GM19455 (cell line): ENCODE measurements at regions not wholly inside any gene's neighbourhood (a gene's known extent, or its start where the extent isn't known, plus 50 kb on each side); places are given as distances from the start of the nearest gene placed in this dataset.
A peak's percentile ranks its signal among the peaks of the same experiment; 100 is the strongest.
"Not testable (repeated sequence)": the region's sequence is repeated elsewhere in the genome, so short reads cannot be mapped to it uniquely, and the experiment has no call there.

ENCODE experiments used
- ATAC-seq: cut with Tn5 transposase; IDR thresholded peaks from one replicate; pipeline ENCODE4 v1.9.1; 2021; ENCODE audit not compliant: unreplicated experiment

- ATAC-seq, result no peak
Measured at GRCh38 chr6:10184371-10185227, 230.3 kb downstream of the TFAP2A start.

GRCh38 chr6:10180138-10181074 lies 234.5 kb downstream of the TFAP2A start:
- ATAC-seq, result no peak

GRCh38 chr6:10177704-10178103 lies 237.2 kb downstream of the TFAP2A start:
- no peak for ATAC-seq

- ATAC-seq, result no peak
Measured at GRCh38 chr6:10175362-10175761, 239.5 kb downstream of the TFAP2A start.

GRCh38 chr6:10174761-10175160 lies 240.1 kb downstream of the TFAP2A start:
- no peak for ATAC-seq

GRCh38 chr6:10174056-10174455 lies 240.8 kb downstream of the TFAP2A start:
- ATAC-seq, result no peak

- ATAC-seq, result not testable (repeated sequence)
Measured at GRCh38 chr6:10171706-10172105, 243.2 kb downstream of the TFAP2A start.

GRCh38 chr6:10170816-10171215 lies 244.1 kb downstream of the TFAP2A start:
- no peak for ATAC-seq

GRCh38 chr6:10166031-10166430 lies 248.8 kb downstream of the TFAP2A start:
- ATAC-seq, result no peak

- ATAC-seq, result no peak
Measured at GRCh38 chr6:10163203-10163962, 251.5 kb downstream of the TFAP2A start.

- ATAC-seq, result no peak
Measured at GRCh38 chr6:10156875-10157274, 258.0 kb downstream of the TFAP2A start.

- no peak for ATAC-seq
Measured at GRCh38 chr6:10154251-10154650, 260.6 kb downstream of the TFAP2A start.

GRCh38 chr6:10151144-10151915 lies 263.5 kb downstream of the TFAP2A start:
- no peak for ATAC-seq

- no peak for ATAC-seq
Measured at GRCh38 chr6:10149603-10150002, 265.3 kb downstream of the TFAP2A start.

- peak; percentile 95 for ATAC-seq
Measured at GRCh38 chr6:10146715-10147451, 268.0 kb downstream of the TFAP2A start.

GRCh38 chr6:10144772-10145171 lies 270.1 kb downstream of the TFAP2A start:
- ATAC-seq, result no peak

- no peak for ATAC-seq
Measured at GRCh38 chr6:10141746-10142443, 273.0 kb downstream of the TFAP2A start.

GRCh38 chr6:10140824-10141223 lies 274.1 kb downstream of the TFAP2A start:
- no peak for ATAC-seq

GRCh38 chr6:10140136-10140535 lies 274.7 kb downstream of the TFAP2A start:
- ATAC-seq, result no peak
